ENCODE measurements at regions not wholly inside any gene's neighbourhood (a gene's known extent, or its start where the extent isn't known, plus 50 kb on each side); places are given as distances from the start of the nearest gene placed in this dataset.

DNA sequence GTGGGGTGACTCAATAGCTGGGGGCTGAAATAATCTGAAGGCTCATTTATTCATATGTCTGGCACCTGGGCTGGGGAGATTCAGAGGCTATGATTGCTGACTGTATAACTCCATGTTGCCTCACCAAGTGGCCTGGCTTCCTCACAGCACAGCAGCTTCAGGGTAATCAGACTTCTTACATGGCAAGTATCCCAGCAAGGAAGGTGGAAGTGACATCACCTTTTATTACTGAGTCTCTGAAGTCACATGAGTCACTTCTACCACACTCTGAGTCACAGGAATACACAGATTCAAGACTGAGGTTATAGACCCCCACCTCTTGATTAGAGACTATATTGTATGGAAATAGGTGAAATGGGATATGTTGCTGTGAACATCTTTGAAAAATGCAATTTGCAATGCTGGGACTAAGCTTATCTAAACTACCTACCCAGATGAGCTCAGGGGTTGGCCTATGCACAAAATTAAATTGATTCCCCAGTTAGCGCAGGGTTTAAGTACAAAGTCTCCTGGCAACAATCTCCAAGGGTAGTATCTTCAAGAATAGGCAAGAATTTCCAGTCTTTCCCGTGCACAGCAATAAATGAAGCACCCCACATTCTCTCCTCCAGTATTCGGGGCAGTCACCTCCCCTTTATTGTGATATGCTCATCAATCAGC is 553.1 kb downstream of the LRRC70 start:
- FAIRE-seq (no peak), ATAC-seq (no peak), DNase-seq (ENCODE audit: extremely low read depth in 1 of 4, low spot score in 3 of 4) (no peak)
- intact Hi-C loops (cut with micrococcal nuclease) = no loop called here
- no peaks in the 10 kb centered on the region for H3K27me3 ChIP-seq (ENCODE audit: control insufficient read depth in 2 of 2, insufficient read depth in 2 of 2, low read length in 2 of 2)
- H3K9ac ChIP-seq (ENCODE audit: insufficient read depth in 1 of 2, low read depth in 2 of 2, low read length in 2 of 2) = no peak overlapping the region
- no peak overlapping the region for H3K4me2 ChIP-seq (ENCODE audit: insufficient read depth, low read length)
- H3K79me2 ChIP-seq (ENCODE audit: control insufficient read depth, insufficient read depth, low read length) = no peaks in the 10 kb centered on the region
- no peaks in the 10 kb centered on the region for H3K9me3 ChIP-seq (replicated peaks; ENCODE audit: control insufficient read depth, insufficient read depth, low read depth, low read length)
- 0% methylated on average over 3 of the region's 3 CpGs for WGBS (ENCODE audit: insufficient coverage, low coverage, missing lambda C conversion rate)
- POLR2A ChIA-PET = no interaction called here
- H3K27ac ChIP-seq (ENCODE audit: extremely low read depth, low read depth, low read length) = no peak overlapping the region
- no peaks in the 10 kb centered on the region for H3K4me1 ChIP-seq (replicated peaks in 1 of 2; ENCODE audit: control insufficient read depth in 2 of 2, insufficient read depth in 2 of 2, low read length in 2 of 2)
- no peak overlapping the region for H3K4me3 ChIP-seq
- CTCF ChIA-PET (ENCODE audit: low intra/inter-chr PET ratio) = no interaction called here
- no peaks in the 10 kb centered on the region for H3K36me3 ChIP-seq (ENCODE audit: control insufficient read depth, insufficient read depth, low read length)
- in situ Hi-C loops (cut with MboI) = no loop called here
- no peaks in the 10 kb centered on the region for H3K9me1 ChIP-seq (ENCODE audit: control insufficient read depth, insufficient read depth, low read length)
- no TSS peak for BruUV-seq (replicated peaks)
- H2AFZ ChIP-seq (ENCODE audit: low read depth, low read length) = no peak overlapping the region
- no peaks in the 10 kb centered on the region for H4K20me1 ChIP-seq (replicated peaks; ENCODE audit: control insufficient read depth, insufficient read depth, low read length)
- TF ChIP-seq MCM5 (IDR thresholded peaks at IDR 0.05; ENCODE audit: low read depth) (no peak), RB1 (IDR thresholded peaks at IDR 0.05; ENCODE audit: low read depth) (no peak), ZNF175 (CRISPR knock-in tag; IDR thresholded peaks at IDR 0.05; ENCODE audit: low read depth) (no peak), HDAC2 (IDR thresholded peaks at IDR 0.05) (no peak)
- TF ChIP-seq, protein P1, sequence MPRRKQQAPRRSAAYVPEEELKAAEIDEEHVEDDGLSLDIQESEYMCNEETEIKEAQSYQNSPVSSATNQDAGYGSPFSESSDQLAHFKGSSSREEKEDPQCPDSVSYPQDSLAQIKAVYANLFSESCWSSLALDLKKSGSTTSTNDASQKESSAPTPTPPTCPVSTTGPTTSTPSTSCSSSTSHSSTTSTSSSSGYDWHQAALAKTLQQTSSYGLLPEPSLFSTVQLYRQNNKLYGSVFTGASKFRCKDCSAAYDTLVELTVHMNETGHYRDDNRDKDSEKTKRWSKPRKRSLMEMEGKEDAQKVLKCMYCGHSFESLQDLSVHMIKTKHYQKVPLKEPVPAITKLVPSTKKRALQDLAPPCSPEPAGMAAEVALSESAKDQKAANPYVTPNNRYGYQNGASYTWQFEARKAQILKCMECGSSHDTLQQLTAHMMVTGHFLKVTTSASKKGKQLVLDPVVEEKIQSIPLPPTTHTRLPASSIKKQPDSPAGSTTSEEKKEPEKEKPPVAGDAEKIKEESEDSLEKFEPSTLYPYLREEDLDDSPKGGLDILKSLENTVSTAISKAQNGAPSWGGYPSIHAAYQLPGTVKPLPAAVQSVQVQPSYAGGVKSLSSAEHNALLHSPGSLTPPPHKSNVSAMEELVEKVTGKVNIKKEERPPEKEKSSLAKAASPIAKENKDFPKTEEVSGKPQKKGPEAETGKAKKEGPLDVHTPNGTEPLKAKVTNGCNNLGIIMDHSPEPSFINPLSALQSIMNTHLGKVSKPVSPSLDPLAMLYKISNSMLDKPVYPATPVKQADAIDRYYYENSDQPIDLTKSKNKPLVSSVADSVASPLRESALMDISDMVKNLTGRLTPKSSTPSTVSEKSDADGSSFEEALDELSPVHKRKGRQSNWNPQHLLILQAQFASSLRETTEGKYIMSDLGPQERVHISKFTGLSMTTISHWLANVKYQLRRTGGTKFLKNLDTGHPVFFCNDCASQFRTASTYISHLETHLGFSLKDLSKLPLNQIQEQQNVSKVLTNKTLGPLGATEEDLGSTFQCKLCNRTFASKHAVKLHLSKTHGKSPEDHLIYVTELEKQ (CRISPR knock-in tag; IDR thresholded peaks at IDR 0.05) = no peak
- TF ChIP-seq, protein P2, sequence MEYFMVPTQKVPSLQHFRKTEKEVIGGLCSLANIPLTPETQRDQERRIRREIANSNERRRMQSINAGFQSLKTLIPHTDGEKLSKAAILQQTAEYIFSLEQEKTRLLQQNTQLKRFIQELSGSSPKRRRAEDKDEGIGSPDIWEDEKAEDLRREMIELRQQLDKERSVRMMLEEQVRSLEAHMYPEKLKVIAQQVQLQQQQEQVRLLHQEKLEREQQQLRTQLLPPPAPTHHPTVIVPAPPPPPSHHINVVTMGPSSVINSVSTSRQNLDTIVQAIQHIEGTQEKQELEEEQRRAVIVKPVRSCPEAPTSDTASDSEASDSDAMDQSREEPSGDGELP (CRISPR knock-in tag; IDR thresholded peaks at IDR 0.05; ENCODE audit: borderline replicate concordance) = no peak
- TF ChIP-seq, protein P3, sequence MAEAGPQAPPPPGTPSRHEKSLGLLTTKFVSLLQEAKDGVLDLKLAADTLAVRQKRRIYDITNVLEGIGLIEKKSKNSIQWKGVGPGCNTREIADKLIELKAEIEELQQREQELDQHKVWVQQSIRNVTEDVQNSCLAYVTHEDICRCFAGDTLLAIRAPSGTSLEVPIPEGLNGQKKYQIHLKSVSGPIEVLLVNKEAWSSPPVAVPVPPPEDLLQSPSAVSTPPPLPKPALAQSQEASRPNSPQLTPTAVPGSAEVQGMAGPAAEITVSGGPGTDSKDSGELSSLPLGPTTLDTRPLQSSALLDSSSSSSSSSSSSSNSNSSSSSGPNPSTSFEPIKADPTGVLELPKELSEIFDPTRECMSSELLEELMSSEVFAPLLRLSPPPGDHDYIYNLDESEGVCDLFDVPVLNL (CRISPR knock-in tag; IDR thresholded peaks at IDR 0.05; ENCODE audit: low read depth) = no peak
- TF ChIP-seq, protein P4, sequence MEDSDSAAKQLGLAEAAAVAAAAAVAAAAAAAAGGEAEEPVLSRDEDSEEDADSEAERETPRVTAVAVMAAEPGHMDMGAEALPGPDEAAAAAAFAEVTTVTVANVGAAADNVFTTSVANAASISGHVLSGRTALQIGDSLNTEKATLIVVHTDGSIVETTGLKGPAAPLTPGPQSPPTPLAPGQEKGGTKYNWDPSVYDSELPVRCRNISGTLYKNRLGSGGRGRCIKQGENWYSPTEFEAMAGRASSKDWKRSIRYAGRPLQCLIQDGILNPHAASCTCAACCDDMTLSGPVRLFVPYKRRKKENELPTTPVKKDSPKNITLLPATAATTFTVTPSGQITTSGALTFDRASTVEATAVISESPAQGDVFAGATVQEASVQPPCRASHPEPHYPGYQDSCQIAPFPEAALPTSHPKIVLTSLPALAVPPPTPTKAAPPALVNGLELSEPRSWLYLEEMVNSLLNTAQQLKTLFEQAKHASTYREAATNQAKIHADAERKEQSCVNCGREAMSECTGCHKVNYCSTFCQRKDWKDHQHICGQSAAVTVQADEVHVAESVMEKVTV (CRISPR knock-in tag; IDR thresholded peaks at IDR 0.05) = no peak
- TF ChIP-seq, protein P5, sequence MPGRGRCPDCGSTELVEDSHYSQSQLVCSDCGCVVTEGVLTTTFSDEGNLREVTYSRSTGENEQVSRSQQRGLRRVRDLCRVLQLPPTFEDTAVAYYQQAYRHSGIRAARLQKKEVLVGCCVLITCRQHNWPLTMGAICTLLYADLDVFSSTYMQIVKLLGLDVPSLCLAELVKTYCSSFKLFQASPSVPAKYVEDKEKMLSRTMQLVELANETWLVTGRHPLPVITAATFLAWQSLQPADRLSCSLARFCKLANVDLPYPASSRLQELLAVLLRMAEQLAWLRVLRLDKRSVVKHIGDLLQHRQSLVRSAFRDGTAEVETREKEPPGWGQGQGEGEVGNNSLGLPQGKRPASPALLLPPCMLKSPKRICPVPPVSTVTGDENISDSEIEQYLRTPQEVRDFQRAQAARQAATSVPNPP (IDR thresholded peaks at IDR 0.05; ENCODE audit: borderline replicate concordance, insufficient read depth, insufficient read length) = no peak
- TF ChIP-seq, protein P6, sequence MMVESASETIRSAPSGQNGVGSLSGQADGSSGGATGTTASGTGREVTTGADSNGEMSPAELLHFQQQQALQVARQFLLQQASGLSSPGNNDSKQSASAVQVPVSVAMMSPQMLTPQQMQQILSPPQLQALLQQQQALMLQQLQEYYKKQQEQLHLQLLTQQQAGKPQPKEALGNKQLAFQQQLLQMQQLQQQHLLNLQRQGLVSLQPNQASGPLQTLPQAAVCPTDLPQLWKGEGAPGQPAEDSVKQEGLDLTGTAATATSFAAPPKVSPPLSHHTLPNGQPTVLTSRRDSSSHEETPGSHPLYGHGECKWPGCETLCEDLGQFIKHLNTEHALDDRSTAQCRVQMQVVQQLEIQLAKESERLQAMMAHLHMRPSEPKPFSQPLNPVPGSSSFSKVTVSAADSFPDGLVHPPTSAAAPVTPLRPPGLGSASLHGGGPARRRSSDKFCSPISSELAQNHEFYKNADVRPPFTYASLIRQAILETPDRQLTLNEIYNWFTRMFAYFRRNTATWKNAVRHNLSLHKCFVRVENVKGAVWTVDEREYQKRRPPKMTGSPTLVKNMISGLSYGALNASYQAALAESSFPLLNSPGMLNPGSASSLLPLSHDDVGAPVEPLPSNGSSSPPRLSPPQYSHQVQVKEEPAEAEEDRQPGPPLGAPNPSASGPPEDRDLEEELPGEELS (CRISPR knock-in tag; IDR thresholded peaks at IDR 0.05; ENCODE audit: borderline replicate concordance) = no peak

Data from K562 (cell line).